K562 (cell line): ENCODE measurements at regions not wholly inside any gene's neighbourhood (a gene's known extent, or its start where the extent isn't known, plus 50 kb on each side); places are given as distances from the start of the nearest gene placed in this dataset.

Source experiments
- ATF1 ChIP-seq, 2 experiments: fragments of 450-650 bp in 1 of 2; IDR thresholded peaks; 2 replicates each; pipeline ENCODE4 v1.6.1; 2016; ENCODE audit warnings: missing compliant biosample characterization in 1 of 2, missing genetic modification characterization in 1 of 2
- CBFA2T3 ChIP-seq: fragments of 450-650 bp; IDR thresholded peaks from 2 replicates; pipeline ENCODE4 v1.6.1; 2017
- CC2D1A ChIP-seq: fragments of 450-650 bp; IDR thresholded peaks from 2 replicates; pipeline ENCODE4 v1.6.1; 2017; ENCODE audit warnings: mild to moderate bottlenecking
- EWSR1 ChIP-seq: fragments of 450-650 bp; IDR thresholded peaks from 2 replicates; pipeline ENCODE4 v1.6.1; 2018; ENCODE audit warnings: borderline replicate concordance, mild to moderate bottlenecking, low read depth, moderate library complexity; ENCODE audit not compliant: partially characterized antibody
- GATA2 ChIP-seq: sonication (generic); formaldehyde crosslinking; IDR thresholded peaks from 2 replicates; pipeline ENCODE4 v1.4.0; 2020; ENCODE audit warnings: mild to moderate bottlenecking, missing genetic modification reagents
- HMGN3 ChIP-seq: IDR thresholded peaks from 2 replicates; pipeline ENCODE4 v1.6.1; 2011; ENCODE audit warnings: borderline replicate concordance, low read depth, mild to moderate bottlenecking, mixed read lengths, low read length; ENCODE audit not compliant: insufficient read length; ENCODE audit errors: extremely low read depth
- HOXB6 ChIP-seq: fragments of 250-450 bp; sonication (Bioruptor Pico); IDR thresholded peaks from 2 replicates; pipeline ENCODE4 v1.5.1; 2022; ENCODE audit warnings: mild to moderate bottlenecking, borderline replicate concordance
- JUN ChIP-seq, 2 experiments: sonication (generic) in 1 of 2; formaldehyde crosslinking in 1 of 2; IDR thresholded peaks; 2 replicates each; pipeline versions ENCODE4 v1.6.1 to v1.8.0; 2012 to 2022; ENCODE audit warnings: borderline replicate concordance in 2 of 2, mild to moderate bottlenecking in 2 of 2, improper control_type of control experiment in 1 of 2, low read depth in 1 of 2, low read length in 1 of 2, missing genetic modification reagents in 1 of 2
- JUND ChIP-seq, 2 experiments: IDR thresholded peaks; 2 replicates in 1 of 2; 3 replicates in 1 of 2; pipeline ENCODE4 v1.6.1; 2011; ENCODE audit warnings: borderline replicate concordance in 2 of 2, low read depth in 2 of 2, low read length in 2 of 2, improper control_type of control experiment in 1 of 2, missing biosample characterization in 1 of 2, missing genetic modification characterization in 1 of 2, missing genetic modification reagents in 1 of 2
- KDM5B ChIP-seq: fragments of 200-600 bp; sonication (generic); IDR thresholded peaks from 2 replicates; pipeline ENCODE4 v1.6.1; 2012; ENCODE audit warnings: low read depth, mild to moderate bottlenecking, moderate library complexity, low read length, control low read depth, inconsistent platforms; ENCODE audit not compliant: insufficient replicate concordance
- L3MBTL2 ChIP-seq: fragments of 450-650 bp; IDR thresholded peaks from 2 replicates; pipeline ENCODE4 v1.6.1; 2016; ENCODE audit warnings: mild to moderate bottlenecking, moderate library complexity
- MCM5 ChIP-seq: fragments of 450-650 bp; IDR thresholded peaks from 2 replicates; pipeline ENCODE4 v1.6.1; 2016; ENCODE audit warnings: low read depth
- NELFE ChIP-seq: IDR thresholded peaks from 2 replicates; pipeline ENCODE4 v1.6.1; 2011; ENCODE audit warnings: mild to moderate bottlenecking; ENCODE audit not compliant: insufficient read depth, insufficient read length
- PHF21A ChIP-seq: fragments of 450-650 bp; IDR thresholded peaks from 2 replicates; pipeline ENCODE4 v1.6.1; 2017; ENCODE audit warnings: low read depth, borderline replicate concordance
- SMARCA4 ChIP-seq: fragments of 450-650 bp; IDR thresholded peaks from 2 replicates; pipeline ENCODE4 v1.6.1; 2016
- SP1 ChIP-seq: sonication (generic); formaldehyde crosslinking; IDR thresholded peaks from 2 replicates; pipeline ENCODE4 v1.8.1; 2022; ENCODE audit warnings: mild to moderate bottlenecking, missing genetic modification reagents
- TBL1XR1 ChIP-seq, 2 experiments: IDR thresholded peaks; 2 replicates each; pipeline ENCODE4 v1.6.1; 2012; ENCODE audit warnings: improper control_type of control experiment in 2 of 2, low read length in 2 of 2, mild to moderate bottlenecking in 1 of 2
- YY1 ChIP-seq, 3 experiments: IDR thresholded peaks; 2 replicates each; pipeline ENCODE4 v1.6.1; 2011; ENCODE audit warnings: low read length in 2 of 3, mild to moderate bottlenecking in 2 of 3, moderate library complexity in 2 of 3, borderline replicate concordance in 1 of 3, control low read depth in 1 of 3, low read depth in 1 of 3; ENCODE audit not compliant: insufficient read depth in 3 of 3, insufficient replicate concordance in 2 of 3, control insufficient read depth in 1 of 3, insufficient read length in 1 of 3; ENCODE audit errors: extremely low read depth in 1 of 3
- ZBTB17 ChIP-seq: fragments of 450-650 bp; formaldehyde crosslinking; IDR thresholded peaks from 2 replicates; pipeline ENCODE4 v1.4.0; 2020; ENCODE audit warnings: mild to moderate bottlenecking
- ZFX ChIP-seq: sonication (generic); formaldehyde crosslinking; IDR thresholded peaks from 2 replicates; pipeline ENCODE4 v1.8.0; 2022; ENCODE audit warnings: mild to moderate bottlenecking, missing genetic modification reagents, moderate library complexity
- ZNF12 ChIP-seq: sonication (generic); formaldehyde crosslinking; IDR thresholded peaks from 2 replicates; pipeline ENCODE4 v1.4.0; 2020; ENCODE audit warnings: mild to moderate bottlenecking, missing genetic modification reagents
- ZNF239 ChIP-seq: fragments of 250-450 bp; sonication (Bioruptor Pico); IDR thresholded peaks from 2 replicates; pipeline ENCODE4 v1.4.0; 2020; ENCODE audit warnings: mild to moderate bottlenecking
- TF ChIP-seq, protein P1 (sequence below): fragments of 200-800 bp; sonication (Bioruptor generic); IDR thresholded peaks from 2 replicates; pipeline ENCODE4 v1.6.1; 2017; ENCODE audit warnings: missing genetic modification characterization, missing compliant biosample characterization
- TF ChIP-seq, protein P2 (sequence below): sonication (generic); formaldehyde crosslinking; IDR thresholded peaks from 2 replicates; pipeline ENCODE4 v1.9.0; 2022; ENCODE audit warnings: mild to moderate bottlenecking, missing genetic modification reagents
- TF ChIP-seq, protein P3 (sequence below), 2 experiments: fragments of 450-650 bp; conservative IDR thresholded peaks; 2 replicates each; pipeline ENCODE4 v1.6.1; 2017; ENCODE audit warnings: mild to moderate bottlenecking in 2 of 2, moderate library complexity in 2 of 2

DNA sequence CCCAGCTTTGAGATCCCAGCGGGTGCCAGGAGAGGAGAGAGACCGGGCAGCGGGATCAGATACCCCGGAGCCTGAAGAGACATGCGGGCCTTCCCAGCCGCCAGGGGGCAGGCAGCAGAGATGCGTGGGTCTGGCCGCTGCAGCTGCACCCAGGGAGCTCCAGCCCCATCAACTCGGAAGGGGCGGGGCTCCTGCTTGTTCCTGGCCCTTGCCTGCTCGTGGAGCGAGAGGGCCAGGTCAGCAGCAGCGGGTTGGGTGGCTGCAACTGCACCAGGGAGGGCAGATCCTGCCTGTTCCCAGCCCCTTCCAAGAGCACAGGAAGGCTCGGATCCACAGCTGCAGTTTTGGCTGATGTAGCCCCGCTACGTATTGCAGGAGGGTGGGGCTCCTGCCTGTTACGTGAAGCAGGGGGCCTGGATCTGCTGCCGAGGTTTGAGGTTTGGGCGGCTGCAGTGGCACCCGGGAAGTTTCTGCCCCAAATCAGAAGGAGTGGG is 532.8 kb downstream of the RFPL4B start (continued):
- TF ChIP-seq YY1 (IDR thresholded peaks at IDR 0.05; ENCODE audit: borderline replicate concordance in 1 of 3, control insufficient read depth in 1 of 3, extremely low read depth in 1 of 3, insufficient read depth in 3 of 3, insufficient read length in 1 of 3, insufficient replicate concordance in 2 of 3, low read depth in 1 of 3, low read length in 2 of 3) (peak in 1 of 3 experiments; percentile 42), JUN (IDR thresholded peaks at IDR 0.05; ENCODE audit: borderline replicate concordance, low read depth, low read length) (peak; percentile 45; the same call in 1 of the 2 replicates), JUN (CRISPR knock-in tag; IDR thresholded peaks at IDR 0.05; ENCODE audit: borderline replicate concordance) (no peak), EWSR1 (no peak), ATF1 (CRISPR knock-in tag; IDR thresholded peaks at IDR 0.05) (no peak), ATF1 (tag; IDR thresholded peaks at IDR 0.05) (peak; percentile 69), MCM5 (no peak), NELFE (no peak), SP1 (CRISPR knock-in tag) (0 out of 2 replicates have a peak, but pooled peaks have one; percentile 16), ZNF12 (CRISPR knock-in tag) (0 out of 2 replicates have a peak, but pooled peaks have one; percentile 56), ZBTB17 (peak; percentile 73; the same call in 1 of the 2 replicates), JUND (IDR thresholded peaks at IDR 0.05; ENCODE audit: borderline replicate concordance, low read depth, low read length) (peak; percentile 63), JUND (tag; IDR thresholded peaks at IDR 0.05; ENCODE audit: borderline replicate concordance, low read depth, low read length) (no peak; the same call in 2 of the 3 replicates), PHF21A (no peak), ZFX (peak; percentile 70), SMARCA4 (no peak), GATA2 (CRISPR knock-in tag) (peak; percentile 61; the same call in 1 of the 2 replicates), CC2D1A (peak; percentile 66; the same call in 1 of the 2 replicates), HMGN3 (peak; percentile 69), HOXB6 (no peak), KDM5B (peak; percentile 71), CBFA2T3 (peak; percentile 21; the same call in 1 of the 2 replicates), L3MBTL2 (peak; percentile 33; the same call in 1 of the 2 replicates), ZNF239 (CRISPR knock-in tag) (no peak), TBL1XR1 (IDR thresholded peaks at IDR 0.05; ENCODE audit: low read length in 2 of 2) (no peak)
- TF ChIP-seq, protein P1, sequence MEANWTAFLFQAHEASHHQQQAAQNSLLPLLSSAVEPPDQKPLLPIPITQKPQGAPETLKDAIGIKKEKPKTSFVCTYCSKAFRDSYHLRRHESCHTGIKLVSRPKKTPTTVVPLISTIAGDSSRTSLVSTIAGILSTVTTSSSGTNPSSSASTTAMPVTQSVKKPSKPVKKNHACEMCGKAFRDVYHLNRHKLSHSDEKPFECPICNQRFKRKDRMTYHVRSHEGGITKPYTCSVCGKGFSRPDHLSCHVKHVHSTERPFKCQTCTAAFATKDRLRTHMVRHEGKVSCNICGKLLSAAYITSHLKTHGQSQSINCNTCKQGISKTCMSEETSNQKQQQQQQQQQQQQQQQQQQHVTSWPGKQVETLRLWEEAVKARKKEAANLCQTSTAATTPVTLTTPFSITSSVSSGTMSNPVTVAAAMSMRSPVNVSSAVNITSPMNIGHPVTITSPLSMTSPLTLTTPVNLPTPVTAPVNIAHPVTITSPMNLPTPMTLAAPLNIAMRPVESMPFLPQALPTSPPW = peak; percentile 77
- TF ChIP-seq, protein P2, sequence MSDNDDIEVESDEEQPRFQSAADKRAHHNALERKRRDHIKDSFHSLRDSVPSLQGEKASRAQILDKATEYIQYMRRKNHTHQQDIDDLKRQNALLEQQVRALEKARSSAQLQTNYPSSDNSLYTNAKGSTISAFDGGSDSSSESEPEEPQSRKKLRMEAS (CRISPR knock-in tag) = peak; percentile 60
- TF ChIP-seq, protein P3, sequence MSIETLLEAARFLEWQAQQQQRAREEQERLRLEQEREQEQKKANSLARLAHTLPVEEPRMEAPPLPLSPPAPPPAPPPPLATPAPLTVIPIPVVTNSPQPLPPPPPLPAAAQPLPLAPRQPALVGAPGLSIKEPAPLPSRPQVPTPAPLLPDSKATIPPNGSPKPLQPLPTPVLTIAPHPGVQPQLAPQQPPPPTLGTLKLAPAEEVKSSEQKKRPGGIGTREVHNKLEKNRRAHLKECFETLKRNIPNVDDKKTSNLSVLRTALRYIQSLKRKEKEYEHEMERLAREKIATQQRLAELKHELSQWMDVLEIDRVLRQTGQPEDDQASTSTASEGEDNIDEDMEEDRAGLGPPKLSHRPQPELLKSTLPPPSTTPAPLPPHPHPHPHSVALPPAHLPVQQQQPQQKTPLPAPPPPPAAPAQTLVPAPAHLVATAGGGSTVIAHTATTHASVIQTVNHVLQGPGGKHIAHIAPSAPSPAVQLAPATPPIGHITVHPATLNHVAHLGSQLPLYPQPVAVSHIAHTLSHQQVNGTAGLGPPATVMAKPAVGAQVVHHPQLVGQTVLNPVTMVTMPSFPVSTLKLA (conservative IDR thresholded peaks at IDR 0.05) = peak; percentile 29 to 73; a peak in 3 of 4 replicates
